Erythroblast (primary cell): ENCODE measurements at regions not wholly inside any gene's neighbourhood (a gene's known extent, or its start where the extent isn't known, plus 50 kb on each side); places are given as distances from the start of the nearest gene placed in this dataset.
"Not testable (repeated sequence)": the region's sequence is repeated elsewhere in the genome, so short reads cannot be mapped to it uniquely, and the experiment has no call there.

ENCODE experiments used
- GATA1 ChIP-seq: IDR thresholded peaks from 2 replicates; pipeline ENCODE4 v1.6.1; 2011; ENCODE audit warnings: low read depth, mild to moderate bottlenecking, control low read depth, low read length, moderate library complexity
- POLR2A ChIP-seq: IDR thresholded peaks from 2 replicates; pipeline ENCODE4 v1.6.1; 2011; ENCODE audit warnings: mild to moderate bottlenecking, low read length

DNA sequence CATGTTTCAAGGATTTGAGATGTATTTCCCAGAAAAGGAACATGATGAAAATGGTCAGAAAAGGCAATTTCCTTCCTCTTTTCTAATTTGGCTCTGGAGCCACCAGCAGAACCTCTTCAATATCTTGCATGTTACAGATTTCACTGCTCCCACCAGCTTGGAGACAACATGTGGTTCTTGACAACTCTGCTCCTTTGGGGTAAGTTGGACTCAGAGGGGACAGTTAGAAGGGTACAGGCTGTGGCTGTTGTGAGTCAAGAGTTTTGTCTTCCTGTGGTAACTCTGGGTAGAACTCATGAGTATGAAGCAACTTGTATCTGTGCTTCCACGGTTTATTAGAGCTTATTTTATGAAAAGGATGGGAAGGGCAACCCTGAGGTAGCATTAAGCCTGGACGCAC lies 97.2 kb downstream of the FAM72C start:
- not testable (repeated sequence) for TF ChIP-seq POLR2A, GATA1
